GM12872 (cell line): ENCODE measurements at regions not wholly inside any gene's neighbourhood (a gene's known extent, or its start where the extent isn't known, plus 50 kb on each side); places are given as distances from the start of the nearest gene placed in this dataset.

Experiments
- TF ChIP-seq, protein P1 (sequence below): IDR thresholded peaks from 3 replicates; pipeline ENCODE4 v1.5.1; 2011; ENCODE audit warnings: low read depth, mild to moderate bottlenecking, low read length, moderate library complexity; ENCODE audit not compliant: insufficient read depth

DNA sequence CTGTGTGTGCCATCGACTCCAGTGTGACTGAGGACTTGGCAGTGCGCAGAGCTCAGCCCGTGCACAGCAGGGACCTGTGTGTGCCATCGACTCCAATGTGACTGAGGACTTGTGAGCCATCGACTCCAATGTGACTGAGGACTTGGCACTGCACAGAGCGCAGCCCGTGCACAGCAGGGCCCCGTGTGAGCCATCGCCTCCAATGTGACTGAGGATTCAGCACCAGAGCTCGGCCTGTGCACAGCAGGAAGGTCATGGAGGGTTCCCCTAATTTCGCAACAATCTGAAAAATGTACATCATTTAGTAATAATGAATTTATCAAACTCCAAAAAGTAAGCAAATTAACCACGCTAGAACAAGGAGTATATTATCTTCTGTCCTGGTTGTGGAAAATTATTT is 348.3 kb upstream of the B3GAT1 start:
- TF ChIP-seq, protein P1, sequence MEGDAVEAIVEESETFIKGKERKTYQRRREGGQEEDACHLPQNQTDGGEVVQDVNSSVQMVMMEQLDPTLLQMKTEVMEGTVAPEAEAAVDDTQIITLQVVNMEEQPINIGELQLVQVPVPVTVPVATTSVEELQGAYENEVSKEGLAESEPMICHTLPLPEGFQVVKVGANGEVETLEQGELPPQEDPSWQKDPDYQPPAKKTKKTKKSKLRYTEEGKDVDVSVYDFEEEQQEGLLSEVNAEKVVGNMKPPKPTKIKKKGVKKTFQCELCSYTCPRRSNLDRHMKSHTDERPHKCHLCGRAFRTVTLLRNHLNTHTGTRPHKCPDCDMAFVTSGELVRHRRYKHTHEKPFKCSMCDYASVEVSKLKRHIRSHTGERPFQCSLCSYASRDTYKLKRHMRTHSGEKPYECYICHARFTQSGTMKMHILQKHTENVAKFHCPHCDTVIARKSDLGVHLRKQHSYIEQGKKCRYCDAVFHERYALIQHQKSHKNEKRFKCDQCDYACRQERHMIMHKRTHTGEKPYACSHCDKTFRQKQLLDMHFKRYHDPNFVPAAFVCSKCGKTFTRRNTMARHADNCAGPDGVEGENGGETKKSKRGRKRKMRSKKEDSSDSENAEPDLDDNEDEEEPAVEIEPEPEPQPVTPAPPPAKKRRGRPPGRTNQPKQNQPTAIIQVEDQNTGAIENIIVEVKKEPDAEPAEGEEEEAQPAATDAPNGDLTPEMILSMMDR: no peak

DNA sequence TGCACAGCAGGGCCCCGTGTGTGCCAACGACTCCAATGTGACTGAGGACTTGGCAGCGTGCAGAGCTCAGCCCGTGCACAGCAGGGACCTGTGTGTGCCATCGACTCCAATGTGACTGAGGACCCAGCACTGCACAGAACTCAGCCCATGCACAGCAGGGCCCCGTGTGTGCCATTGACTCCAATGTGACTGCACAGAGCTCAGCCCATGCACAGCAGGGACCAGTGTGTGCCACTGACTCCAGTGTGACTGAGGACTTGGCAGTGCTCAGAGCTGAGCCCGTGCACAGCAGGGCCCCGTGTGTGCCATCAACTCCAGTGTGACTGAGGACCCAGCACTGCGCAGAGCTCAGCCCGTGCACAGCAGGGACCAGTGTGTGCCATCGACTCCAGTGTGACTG is 347.8 kb upstream of the B3GAT1 start:
- TF ChIP-seq, protein P1: no peak

DNA sequence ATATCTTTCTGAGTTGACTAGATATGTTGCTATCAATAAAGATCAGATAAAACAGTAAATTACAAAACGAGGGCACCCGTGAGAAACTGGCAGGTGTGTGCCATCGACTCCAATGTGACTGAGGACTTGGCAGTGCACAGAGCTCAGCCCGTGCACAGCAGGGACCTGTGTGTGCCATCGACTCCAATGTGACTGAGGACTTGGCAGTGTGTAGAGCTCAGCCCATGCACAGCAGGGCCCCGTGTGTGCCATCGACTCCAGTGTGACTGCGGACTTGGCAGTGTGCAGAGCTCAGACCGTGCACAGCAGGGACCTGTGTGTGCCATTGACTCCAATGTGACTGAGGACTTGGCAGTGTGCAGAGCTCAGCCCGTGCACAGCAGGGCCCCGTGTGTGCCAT is 347.2 kb upstream of the B3GAT1 start:
- TF ChIP-seq, protein P1: no peak

DNA sequence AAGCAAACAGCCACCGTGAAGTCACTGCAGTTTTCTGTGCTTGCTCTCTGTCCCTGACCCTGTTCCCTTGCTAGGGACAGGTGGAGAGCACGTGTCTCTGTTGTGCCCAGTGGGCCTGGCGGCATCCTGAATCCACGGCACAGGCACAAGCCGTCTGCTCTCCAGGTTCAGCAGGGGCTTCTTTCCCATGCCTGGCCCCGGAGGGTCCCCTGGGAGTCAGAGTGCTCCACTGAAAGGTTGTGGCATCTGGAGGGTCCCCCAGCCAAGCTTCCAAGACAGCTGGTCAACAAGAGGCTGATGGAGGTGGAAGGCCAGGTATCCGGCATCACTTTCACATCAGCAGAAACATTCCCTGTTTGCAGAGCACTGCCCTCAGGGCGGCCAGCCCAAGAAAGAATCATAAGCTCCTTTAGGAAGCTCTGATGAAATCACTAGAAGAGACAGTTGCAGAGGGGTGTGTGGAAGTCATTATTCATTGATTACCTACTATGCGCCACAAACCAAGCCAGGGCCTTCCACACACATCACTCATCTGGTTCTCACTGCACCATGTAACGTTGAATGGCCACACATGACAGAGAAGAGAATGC is 346.4 kb upstream of the B3GAT1 start:
- TF ChIP-seq, protein P1: no peak

DNA sequence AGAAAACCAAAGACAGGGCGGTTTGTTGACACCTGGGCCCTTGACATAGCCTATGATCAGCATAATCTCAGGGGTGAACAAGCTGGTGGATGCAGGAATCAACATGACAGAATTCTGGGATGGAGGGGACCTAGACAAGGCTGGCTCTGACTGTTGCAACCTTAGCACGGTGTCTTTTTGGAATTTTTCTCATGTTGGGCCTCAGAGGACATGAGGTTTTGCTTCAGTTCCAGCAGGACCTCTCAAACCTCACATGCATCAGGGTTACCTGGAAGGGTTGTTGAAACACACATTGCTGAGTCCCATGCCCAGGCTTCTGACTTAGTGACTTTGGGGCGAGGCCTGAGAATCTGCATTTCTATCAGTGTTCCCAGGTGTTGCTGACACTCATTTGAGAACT is 345.6 kb upstream of the B3GAT1 start:
- TF ChIP-seq, protein P1: no peak

DNA sequence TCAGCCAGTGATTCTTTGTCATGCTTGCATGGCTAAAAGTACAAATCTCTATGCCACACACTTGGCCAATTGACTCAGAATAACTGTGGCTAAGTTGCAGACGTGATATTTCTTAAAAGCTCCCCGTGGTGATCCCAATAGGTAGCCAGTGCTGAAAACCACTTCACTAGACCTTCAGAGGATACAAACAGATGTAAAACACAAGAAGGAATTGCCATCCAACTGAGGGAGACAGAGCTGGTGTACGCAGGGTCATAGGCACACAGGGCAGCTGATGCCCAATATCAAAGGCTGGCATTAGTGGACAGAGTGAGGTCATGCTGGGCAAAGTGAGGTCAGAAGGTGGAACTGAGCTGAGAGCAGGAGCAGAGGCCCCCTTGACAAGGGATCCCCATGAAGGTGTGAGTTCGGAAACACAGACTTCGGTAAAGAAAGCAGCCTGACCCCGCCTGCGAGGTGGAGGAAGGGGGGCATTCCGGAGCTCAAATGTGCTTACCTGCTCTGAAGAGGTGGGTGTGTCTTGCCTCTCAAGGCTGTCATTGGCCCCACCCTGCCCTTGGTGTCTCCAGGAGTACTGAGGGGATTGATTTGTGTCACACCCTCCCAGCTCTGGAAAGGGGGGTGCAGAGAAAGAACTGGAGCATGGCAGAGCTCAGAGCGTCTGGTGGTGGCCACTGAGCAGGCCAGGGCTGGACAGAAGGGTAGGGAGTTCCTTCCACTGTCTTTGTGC is 344.9 kb upstream of the B3GAT1 start:
- TF ChIP-seq, protein P1: no peak

DNA sequence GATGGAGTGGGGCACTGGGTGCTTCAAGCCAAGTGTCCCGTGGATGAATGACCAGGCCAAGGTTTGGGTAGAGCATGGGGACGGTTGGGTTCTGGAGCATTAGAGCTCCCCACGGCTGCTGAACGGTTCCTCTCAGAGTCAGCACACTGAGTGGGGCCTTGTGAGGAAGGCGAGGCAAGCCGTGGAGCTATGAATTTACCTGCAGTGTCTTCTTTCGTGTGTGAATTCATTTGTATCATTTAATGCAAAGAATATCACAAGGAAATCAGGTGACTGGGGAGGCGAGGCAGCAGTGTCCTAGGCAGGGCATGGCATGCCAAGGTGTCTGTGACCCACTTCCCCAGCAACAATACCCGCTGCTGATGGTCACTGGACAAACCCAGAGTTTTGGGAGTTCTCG is 343.5 kb upstream of the B3GAT1 start:
- TF ChIP-seq, protein P1: no peak
